ENCODE measurements at regions not wholly inside any gene's neighbourhood (a gene's known extent, or its start where the extent isn't known, plus 50 kb on each side); places are given as distances from the start of the nearest gene placed in this dataset.
"Not testable (repeated sequence)": the region's sequence is repeated elsewhere in the genome, so short reads cannot be mapped to it uniquely, and the experiment has no call there.

DNA sequence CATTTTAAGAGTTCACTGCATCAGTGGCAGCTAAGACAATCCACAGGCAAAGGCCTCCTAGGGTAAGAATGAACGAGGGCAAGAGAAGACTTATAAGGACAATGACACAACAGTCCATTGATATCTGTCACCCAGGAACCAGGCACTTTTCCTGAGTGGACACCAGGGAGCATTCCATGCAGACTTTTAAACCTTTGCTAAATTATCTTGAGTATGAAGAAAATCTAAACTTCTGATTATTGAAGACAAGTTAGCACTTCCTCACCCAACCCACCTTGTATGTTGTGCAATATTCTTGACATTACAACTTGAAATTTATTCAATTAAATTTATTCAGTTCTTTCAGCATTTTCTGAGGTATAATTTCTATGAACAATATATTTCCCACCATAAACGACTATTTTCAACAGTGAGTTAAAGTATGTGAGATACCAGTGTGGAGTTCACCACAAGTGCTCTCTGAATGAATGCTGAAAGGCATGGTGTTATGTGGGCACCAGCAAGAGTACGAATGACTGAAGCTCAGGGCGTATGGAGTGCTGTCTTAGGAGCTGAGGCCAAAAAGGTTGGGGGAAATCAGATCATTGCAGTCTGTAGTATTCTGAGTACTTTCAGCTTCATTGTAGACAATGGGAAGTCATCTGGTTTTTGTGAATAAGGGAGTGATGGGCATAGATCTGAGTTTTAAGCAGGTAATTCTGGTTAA, 124.3 kb upstream of the LMNTD1 start:
- no peak for DNase-seq (ENCODE audit: low spot score)
- intact Hi-C loops (cut with DNase I): no loop called here

DNA sequence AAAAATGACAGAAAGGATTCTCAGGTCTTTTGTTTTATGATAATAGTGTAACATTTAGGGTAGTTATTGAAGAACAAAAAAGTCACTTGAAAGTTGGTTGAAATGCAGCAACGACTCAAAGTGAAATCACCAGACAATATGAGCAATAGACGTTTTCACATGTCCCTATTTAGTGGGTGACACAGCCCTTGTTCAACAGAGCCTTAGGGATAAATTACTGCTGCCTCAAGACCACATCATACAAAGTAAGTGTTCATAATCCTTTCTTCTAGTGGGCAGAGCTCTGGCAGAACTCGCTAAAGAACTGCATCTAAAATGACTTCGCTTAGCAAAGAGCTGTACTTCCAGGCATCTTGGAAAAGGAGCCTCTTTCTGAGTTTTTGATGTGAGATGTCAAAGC, 128.5 kb upstream of the LMNTD1 start:
- intact Hi-C loops (cut with DNase I): no loop called here
- DNase-seq (ENCODE audit: low spot score): no peak

DNA sequence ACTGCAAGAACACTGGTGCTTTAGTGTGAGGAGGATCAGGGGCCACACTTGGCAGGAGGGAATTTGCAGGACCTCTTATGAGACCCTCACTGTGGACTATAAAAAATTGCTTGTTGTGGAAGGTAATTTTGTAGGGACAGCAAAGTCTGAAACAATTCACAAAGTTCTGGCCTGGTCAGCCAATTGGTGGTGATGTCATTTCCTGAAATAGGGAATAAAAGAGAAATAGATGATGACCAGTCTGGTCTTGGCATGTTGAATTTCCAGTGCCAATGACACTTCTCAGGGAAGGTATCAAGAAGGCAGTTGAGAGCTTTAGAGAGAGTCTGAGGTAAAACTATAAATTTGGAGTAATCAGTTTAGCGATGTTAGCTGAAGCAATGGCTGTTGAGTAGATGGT, 129.3 kb upstream of the LMNTD1 start:
- intact Hi-C loops (cut with DNase I): no loop called here
- no peak for DNase-seq (ENCODE audit: low spot score)

DNA sequence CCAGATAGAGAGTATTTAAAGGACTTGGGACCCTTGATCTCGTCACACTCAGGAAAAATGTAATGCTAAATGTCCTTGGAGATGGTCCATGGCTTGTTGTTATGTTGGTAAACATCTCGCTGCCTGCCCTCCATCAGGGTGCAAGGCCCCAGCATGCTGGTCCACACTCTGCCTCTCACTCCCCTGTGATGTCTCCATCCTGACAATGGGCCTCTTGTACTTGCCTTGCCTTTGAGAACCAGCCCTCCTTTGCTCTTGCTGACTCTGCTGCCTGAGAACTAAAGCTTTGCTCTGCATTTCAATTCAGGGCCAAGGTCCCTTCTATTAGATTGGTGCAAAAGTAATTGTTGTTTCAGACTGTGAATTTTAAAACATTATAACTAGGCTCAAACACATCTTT, 131.0 kb upstream of the LMNTD1 start:
- intact Hi-C loops (cut with DNase I): no loop called here
- no peak for DNase-seq (ENCODE audit: low spot score)

DNA sequence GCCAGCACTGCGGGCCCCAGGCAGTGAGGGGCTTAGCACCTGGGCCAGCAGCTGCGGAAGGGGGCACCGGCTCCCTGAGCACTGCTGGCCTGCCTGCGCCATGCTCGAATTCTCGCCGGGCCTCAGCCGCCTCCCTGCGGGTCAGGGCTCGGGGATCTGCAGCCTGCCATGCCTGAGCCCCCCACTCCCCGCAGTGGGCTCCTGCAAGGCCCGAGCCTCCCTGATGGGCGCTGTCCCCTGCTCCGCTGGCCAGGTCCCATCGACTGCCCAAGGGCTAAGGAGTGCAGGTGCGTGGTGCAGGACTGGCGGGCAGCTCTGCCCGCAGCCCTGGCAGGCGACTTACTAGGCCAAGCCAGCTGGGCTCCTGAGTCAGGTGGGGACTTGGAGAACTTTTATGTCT, 133.3 kb upstream of the LMNTD1 start:
- intact Hi-C loops (cut with DNase I): no loop called here

DNA sequence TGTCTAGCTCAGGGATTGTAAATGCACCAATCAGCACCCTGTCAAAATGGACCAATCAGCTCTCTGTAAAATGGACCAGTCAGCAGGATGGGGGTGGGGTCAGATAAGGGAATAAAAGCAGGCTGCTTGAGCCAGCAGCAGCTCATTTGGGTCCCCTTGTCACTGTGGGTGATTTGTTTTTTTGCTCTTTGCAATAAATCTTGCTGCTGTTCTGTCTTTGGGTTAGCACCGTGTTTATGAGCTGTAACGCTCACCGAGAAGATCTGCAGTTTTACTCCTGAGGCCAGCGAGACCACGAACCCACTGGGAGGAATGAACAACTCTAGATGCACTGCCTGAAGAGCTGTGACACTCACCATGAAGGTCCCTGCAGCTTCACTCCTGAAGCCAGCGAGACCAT, 134.1 kb upstream of the LMNTD1 start:
- DNase-seq (ENCODE audit: low spot score): no peak
- intact Hi-C loops (cut with DNase I): no loop called here

More for the DNA sequence above, 133.3 kb upstream of the LMNTD1 start:
- DNase-seq (ENCODE audit: low spot score): no peak

DNA sequence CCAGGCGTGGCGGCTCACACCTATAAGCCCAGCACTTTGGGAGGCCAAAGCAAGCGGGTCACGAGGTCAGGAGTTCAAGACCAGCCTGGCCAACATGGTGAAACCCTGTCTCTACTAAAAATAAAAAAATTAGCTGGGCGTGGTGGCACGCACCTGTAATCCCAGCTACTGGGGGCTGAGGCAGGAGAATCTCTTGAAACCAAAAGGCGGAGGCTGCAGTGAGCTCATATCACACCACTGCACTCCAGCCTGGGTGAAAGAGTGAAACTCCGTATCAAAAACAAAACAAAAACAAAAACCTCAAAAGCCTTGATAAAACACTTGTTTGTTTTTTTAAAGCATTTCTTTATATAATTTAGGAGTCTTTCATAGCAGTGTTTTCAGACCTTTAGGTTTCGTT, 135.8 kb upstream of the LMNTD1 start:
- DNase-seq (ENCODE audit: low spot score); intact Hi-C loops (cut with DNase I): not testable (repeated sequence)

DNA sequence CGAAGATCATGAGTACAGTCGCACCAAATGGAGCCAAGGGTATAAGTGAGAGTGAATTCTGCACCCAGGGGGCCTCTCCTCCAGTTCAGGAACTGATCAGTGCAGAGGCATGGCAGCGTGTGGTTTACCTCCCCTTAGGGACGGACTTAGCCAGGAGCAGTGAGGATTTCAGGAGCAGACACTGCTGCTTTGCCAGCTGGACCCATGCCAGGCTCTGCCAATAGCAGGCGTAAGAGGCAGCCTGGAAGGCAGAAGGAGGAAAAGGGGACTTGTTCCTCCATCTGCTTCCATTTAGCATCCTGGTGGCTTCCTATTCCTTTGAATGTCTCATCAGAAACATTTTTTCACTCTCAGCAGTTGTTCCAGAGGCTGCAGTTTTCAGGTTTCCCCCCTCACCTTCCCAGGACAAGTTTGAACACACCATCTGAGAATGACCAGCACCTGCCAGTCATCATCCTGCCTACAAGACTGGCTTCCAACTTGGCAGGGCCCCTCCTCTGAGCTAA, 137.0 kb upstream of the LMNTD1 start:
- peak; percentile 77 for DNase-seq (ENCODE audit: low spot score)
- intact Hi-C loops (cut with DNase I): no loop called here

DNA sequence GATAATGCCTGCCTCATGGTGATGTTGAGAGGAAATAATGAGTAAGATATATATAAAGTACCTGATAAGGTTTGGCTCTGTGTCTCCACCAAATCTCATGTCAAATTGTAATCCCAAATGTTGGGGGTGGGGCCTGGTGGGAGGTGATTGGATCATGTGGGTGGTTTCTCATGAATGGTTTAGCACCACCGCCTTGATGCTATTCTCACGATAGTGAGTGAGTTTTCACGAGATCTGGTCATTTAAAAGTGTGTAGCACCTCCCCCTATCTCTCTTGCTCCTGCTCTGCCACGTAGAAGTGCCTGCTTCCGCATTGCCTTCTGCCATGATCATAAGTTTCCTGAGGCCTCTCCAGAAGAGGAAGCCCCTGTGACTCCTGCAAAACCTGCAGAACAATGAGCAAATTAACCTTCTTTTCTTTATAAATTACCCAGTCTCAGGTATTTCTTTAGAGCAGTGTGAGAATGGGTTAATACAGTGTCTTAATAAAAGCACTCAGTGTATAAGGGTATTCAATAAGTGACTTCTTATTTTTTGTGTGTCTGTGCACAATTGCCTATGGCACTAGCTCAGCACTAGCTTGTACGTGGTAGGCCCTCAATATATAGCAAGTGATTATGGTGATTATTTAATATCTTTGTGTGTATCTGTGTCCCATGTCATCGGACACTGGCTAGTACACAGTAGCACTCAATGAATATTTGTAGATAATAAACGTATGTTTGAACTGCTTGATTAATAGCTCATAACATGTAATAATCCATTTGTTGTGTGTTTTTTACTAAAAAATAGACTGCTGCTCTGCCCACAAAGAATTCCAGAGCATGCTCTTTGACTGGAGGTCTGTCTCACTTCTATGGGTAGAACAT, 138.1 kb upstream of the LMNTD1 start:
- no peak for DNase-seq (ENCODE audit: low spot score)
- intact Hi-C loops (cut with DNase I): no loop called here

DNA sequence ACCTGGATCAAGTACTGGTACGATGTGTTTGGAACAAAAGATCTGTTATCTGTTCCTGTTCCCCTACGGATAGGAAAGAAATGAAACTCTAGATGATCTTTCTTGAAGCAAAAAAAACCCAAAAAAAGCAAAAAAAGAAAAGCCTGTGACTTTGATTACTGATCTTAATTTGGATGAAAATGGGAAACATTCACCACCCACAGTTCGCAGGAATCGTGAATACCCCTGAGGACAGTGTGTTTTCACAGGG, 138.7 kb upstream of the LMNTD1 start:
- intact Hi-C loops (cut with DNase I): no loop called here
- DNase-seq (ENCODE audit: low spot score): no peak

DNA sequence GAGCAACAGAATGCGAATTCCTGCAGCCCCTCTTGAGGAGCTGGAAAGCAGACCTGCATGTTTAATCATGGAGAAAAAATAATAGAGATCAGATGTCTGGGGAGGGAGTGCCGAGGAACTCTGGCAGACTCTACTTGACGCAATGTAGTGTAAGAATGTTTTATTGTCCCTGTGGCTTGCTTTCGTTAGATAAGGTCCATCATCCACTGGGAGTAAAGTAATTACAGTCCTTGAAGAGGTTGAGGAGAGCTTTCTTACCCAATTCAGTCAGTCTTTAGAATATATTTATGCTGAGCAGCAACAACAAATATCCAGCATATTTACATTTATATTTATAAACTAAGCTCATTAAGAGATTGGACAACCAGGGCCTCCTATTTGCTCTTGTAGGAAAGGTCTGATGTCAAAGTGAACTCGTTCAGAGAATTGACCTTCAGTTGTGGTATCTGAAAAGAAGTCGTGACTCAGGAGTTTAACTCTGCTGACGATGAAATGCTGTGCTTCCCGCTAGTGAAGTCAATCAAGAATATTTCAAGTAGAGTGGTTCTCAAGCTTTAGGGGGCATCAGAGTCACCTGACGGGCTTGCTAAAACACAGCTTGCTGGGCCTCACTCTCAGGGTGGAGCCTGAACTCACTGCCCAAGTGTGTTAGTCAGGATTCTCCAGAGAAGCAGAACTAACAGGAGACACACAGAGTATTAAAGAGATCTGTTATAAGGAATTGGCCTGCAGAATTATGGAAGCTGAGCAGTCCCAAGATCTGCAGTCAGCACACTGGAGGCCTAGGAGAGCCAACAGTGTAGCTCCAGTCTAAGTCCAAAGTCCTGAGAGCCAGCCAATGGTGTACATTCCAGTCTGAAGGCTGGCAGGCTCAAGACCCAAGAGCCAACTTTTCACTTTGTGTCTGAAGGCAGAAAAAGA, 139.3 kb upstream of the LMNTD1 start:
- peak; percentile 80 for DNase-seq (ENCODE audit: low spot score)
- intact Hi-C loops (cut with DNase I): no loop called here

DNA sequence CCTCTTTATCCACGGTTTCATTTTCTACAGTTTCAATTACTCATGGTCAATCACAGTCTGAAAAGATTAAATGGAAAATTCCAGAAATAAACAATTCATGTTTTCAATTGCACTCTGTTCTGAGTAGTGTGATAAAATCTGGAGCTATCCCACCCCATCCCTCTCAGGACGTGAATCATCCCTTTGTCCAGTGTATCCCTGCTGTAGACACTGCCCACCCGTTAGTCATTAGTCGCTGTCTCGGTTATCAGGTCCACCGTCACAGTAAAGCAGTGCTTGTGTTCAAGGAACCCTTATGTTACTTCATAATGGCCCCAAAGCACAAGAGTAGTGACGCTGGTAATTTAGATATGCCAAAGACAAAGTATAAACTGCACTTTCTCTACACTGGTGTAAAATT, 141.0 kb upstream of the LMNTD1 start:
- intact Hi-C loops (cut with DNase I): no loop called here
- no peak for DNase-seq (ENCODE audit: low spot score)

DNA sequence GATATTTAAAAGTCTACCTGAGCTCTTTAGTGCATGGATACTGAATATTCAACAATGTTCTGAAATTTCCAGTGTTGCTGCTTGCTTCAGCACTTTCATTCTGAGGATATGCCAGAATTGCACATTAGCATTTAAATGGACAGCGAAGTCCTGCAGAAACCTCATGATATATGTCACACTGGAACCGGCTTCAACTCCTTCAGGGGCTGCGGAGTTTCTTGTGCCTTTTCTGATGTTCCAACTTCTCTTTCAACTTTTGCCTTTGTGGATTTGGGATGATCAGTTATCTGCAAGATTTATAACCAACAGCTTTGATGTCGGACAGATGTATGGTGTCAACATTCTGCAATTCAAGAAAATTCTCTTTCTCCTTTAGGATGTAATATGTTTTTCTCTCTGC, 142.5 kb upstream of the LMNTD1 start:
- DNase-seq (ENCODE audit: low spot score): no peak
- intact Hi-C loops (cut with DNase I): no loop called here

DNA sequence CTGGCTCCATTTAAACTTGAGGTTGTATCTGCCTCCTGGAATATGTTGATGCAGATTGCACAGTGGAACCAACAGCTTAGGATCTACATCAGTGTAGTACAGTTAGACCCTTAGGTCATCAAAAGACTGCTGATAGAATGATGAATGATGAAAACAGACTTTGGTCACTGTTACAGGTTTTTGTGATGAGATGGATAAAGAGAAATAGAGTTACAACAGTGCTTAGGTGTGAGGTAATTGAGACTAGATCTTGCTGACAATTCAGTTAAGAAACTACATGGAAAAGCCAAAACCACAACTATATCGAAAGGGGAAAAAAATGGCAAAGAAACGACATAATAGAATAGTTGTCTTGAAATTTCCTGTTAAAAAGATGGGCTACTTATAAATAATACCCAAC, 145.7 kb upstream of the LMNTD1 start:
- intact Hi-C loops (cut with DNase I): no loop called here
- DNase-seq (ENCODE audit: low spot score): no peak

DNA sequence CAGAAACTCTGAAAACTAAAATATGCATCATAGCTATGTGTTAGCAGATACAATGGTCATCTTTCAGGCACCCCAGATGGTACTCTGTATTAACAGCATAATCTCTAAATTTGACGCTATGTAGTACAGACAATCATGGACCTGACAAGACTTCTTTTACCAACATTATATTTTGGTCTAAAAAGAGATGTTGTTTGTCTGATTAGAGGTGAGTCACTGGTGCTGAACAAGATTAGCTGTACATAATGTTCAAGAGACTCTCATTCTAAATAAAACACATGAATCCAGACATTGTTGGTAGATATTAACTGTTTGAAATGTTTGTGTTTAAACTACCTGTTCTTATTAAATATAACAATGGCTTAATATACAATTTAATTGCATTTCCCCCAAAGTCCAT, 146.4 kb upstream of the LMNTD1 start:
- no peak for DNase-seq (ENCODE audit: low spot score)
- intact Hi-C loops (cut with DNase I): no loop called here

DNA sequence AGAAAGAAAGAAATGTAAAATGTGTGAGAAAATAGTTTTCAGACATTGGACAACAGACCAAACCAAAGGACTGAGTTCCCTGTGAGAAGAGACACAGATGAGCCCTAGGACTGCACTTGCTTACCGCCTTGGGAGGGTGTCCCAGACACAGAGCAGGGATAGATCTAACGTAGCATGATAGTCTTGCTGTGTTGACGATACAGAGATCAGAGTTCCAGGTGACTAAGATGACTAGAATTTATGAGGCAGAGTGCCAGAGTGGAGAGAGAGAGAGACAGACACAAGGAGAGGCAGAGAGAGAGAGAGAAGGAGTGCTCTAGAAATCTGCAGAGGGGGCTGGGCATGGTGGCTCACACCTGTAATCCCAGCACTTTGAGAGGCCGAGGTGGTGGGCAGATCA, 148.2 kb upstream of the LMNTD1 start:
- intact Hi-C loops (cut with DNase I): loop anchor here in 1 of 2 donors (10.0 kb wide), 1 partner anchor 114 kb away; no protein-coding TSS in a partner anchor
- no peak for DNase-seq (ENCODE audit: low spot score)

DNA sequence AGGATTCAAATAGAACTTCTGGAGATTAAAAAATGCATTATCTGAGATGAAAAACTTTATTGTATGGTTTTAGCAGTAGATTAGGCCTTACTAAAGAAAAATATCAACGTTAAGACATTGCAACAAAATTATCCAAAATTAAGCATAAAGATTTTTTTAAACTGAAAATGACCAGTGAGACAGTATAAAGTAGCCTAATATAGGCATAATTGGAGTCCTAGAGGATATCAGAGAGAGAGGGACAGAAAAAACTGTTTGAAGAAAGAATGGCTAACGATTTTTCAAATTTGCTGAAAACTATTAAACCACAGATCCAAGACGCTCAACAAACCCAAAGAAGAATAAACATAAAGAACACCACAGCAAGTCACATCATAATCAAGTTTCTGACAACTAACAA, 149.5 kb upstream of the LMNTD1 start:
- DNase-seq (ENCODE audit: low spot score): no peak
- intact Hi-C loops (cut with DNase I): loop anchor here in 1 of 2 donors (10.0 kb wide), 1 partner anchor 112 kb away; no protein-coding TSS in a partner anchor

DNA sequence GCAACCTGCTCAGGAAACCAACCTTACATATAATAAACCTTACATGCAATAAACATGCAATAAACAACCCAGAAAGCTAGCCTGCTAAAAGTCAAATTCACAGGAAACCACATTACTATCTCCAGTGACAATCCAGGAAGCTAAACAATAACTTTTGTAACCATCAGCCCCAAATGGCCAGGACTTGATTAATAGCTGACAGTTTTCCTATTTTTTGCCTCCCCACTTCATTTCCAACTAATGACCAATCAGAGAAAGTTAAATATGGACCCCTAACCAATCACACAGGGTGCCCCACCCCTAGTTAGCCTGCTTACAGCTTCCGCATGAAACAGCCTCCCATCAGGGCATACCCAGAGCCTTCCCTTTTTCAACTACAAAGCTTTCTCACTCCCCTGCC, 152.2 kb upstream of the LMNTD1 start:
- intact Hi-C loops (cut with DNase I): loop anchor here in 1 of 2 donors (10.0 kb wide), 1 partner anchor 110 kb away; no protein-coding TSS in a partner anchor
- no peak for DNase-seq (ENCODE audit: low spot score)

DNA sequence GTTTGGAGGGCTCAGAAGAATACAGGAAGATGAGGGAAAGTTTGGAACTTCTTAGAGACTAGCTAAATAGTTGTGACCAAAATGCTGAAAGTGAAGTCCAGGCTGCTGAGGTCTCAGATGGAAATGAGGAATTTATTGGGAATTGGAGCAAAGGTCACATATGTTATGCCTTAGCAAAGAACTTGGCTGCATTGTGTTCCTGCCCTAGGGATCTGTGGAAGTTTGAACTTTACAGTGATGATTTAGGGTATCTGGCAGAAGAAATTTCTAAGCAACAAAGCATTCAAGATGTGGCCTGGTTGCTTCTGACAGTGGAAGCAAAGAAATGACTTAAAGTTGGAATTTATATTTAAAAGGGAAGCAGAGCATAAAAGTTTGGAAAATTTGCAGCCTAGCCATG, 153.6 kb upstream of the LMNTD1 start:
- DNase-seq (ENCODE audit: low spot score): not testable (repeated sequence)
- intact Hi-C loops (cut with DNase I): loop anchor here in 1 of 2 donors (10.0 kb wide), 1 partner anchor 108 kb away; no protein-coding TSS in a partner anchor

DNA sequence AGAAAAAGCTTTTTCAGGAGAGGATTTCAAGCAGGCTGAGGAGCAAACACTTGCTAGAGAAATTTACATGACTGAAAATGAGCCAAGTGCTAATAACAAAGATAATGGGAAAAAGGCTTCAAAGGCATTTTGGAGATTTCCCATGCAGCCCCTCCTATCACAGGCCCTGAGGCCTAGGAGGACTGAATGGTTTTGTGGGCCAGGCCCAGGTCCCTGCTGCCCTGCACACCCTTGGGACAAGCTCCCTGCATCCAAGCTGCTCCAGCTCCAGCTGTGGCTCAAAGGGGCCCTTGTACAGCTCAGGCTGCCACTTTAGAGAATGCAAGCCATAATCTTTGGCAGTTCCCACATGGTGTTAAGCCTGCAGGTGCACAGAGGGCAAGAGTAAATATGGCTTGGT, 154.0 kb upstream of the LMNTD1 start:
- intact Hi-C loops (cut with DNase I): loop anchor here in 1 of 2 donors (10.0 kb wide), 1 partner anchor 108 kb away; no protein-coding TSS in a partner anchor
- no peak for DNase-seq (ENCODE audit: low spot score)
